ENCODE measurements at regions not wholly inside any gene's neighbourhood (a gene's known extent, or its start where the extent isn't known, plus 50 kb on each side); places are given as distances from the start of the nearest gene placed in this dataset.

DNA sequence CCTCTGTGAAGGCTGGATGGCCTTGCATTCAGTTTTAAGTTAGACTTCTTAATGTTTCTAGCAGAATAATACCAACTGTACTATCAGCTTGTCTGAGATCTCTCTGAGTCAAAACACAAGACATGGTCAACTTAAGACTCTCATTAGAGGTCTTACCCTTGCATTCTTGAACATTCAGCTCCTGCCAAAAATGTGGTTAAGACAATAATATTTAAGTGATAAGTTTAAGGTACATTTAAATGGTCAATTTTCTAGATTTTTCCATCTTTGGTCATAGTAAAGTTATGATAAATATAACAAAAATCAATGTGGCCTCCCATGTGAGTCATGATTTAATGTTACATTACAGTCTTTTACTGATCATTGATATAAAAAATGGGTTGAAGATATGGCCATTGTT, 75.0 kb downstream of the NR2F1 start:
- BruUV-seq (replicated peaks): no TSS peak
- H3K4ac ChIP-seq (ENCODE audit: low read depth, low read length): no peak overlapping the region
- no peak for TF ChIP-seq CHD1 (IDR thresholded peaks at IDR 0.05; ENCODE audit: low read depth, low read length)
- no peak for TF ChIP-seq MAFK (IDR thresholded peaks at IDR 0.05; ENCODE audit: low read depth, low read length)
- TF ChIP-seq, protein P1, sequence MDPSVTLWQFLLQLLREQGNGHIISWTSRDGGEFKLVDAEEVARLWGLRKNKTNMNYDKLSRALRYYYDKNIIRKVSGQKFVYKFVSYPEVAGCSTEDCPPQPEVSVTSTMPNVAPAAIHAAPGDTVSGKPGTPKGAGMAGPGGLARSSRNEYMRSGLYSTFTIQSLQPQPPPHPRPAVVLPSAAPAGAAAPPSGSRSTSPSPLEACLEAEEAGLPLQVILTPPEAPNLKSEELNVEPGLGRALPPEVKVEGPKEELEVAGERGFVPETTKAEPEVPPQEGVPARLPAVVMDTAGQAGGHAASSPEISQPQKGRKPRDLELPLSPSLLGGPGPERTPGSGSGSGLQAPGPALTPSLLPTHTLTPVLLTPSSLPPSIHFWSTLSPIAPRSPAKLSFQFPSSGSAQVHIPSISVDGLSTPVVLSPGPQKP (IDR thresholded peaks at IDR 0.05; ENCODE audit: borderline replicate concordance, low read depth, low read length): no peak
- TF ChIP-seq FOS (IDR thresholded peaks at IDR 0.05; ENCODE audit: low read depth, low read length): no peak
- TF ChIP-seq POLR2A (IDR thresholded peaks at IDR 0.05; ENCODE audit: low read depth, low read length): no peak
- no peak for TF ChIP-seq MXI1 (IDR thresholded peaks at IDR 0.05; ENCODE audit: borderline replicate concordance, low read depth, low read length)
- no peak for TF ChIP-seq RCOR1 (IDR thresholded peaks at IDR 0.05; ENCODE audit: insufficient replicate concordance, low read length)
- TF ChIP-seq, protein P2, sequence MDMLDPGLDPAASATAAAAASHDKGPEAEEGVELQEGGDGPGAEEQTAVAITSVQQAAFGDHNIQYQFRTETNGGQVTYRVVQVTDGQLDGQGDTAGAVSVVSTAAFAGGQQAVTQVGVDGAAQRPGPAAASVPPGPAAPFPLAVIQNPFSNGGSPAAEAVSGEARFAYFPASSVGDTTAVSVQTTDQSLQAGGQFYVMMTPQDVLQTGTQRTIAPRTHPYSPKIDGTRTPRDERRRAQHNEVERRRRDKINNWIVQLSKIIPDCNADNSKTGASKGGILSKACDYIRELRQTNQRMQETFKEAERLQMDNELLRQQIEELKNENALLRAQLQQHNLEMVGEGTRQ (IDR thresholded peaks at IDR 0.05; ENCODE audit: low read depth, low read length): no peak
- no peak for TF ChIP-seq BHLHE40 (IDR thresholded peaks at IDR 0.05; ENCODE audit: low read depth, low read length)
- TF ChIP-seq MAZ (IDR thresholded peaks at IDR 0.05; ENCODE audit: borderline replicate concordance, low read depth, low read length): no peak
- no peak for TF ChIP-seq NFE2L2 (IDR thresholded peaks at IDR 0.05; ENCODE audit: low read depth, low read length)
- TF ChIP-seq CEBPB (IDR thresholded peaks at IDR 0.05; ENCODE audit: low read depth, low read length): no peak
- TF ChIP-seq SMC3 (IDR thresholded peaks at IDR 0.05; ENCODE audit: low read depth, low read length): no peak
- no peak for TF ChIP-seq RFX5 (IDR thresholded peaks at IDR 0.05; ENCODE audit: low read depth, low read length)
- TF ChIP-seq, protein P3, sequence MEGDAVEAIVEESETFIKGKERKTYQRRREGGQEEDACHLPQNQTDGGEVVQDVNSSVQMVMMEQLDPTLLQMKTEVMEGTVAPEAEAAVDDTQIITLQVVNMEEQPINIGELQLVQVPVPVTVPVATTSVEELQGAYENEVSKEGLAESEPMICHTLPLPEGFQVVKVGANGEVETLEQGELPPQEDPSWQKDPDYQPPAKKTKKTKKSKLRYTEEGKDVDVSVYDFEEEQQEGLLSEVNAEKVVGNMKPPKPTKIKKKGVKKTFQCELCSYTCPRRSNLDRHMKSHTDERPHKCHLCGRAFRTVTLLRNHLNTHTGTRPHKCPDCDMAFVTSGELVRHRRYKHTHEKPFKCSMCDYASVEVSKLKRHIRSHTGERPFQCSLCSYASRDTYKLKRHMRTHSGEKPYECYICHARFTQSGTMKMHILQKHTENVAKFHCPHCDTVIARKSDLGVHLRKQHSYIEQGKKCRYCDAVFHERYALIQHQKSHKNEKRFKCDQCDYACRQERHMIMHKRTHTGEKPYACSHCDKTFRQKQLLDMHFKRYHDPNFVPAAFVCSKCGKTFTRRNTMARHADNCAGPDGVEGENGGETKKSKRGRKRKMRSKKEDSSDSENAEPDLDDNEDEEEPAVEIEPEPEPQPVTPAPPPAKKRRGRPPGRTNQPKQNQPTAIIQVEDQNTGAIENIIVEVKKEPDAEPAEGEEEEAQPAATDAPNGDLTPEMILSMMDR (conservative IDR thresholded peaks at IDR 0.05; ENCODE audit: low read depth, low read length): no peak
- no peak for TF ChIP-seq RAD21 (IDR thresholded peaks at IDR 0.05; ENCODE audit: low read length)
- no peaks in the 10 kb centered on the region for H3K9me3 ChIP-seq (ENCODE audit: control insufficient read depth, insufficient read depth, low read length)
- no peaks in the 10 kb centered on the region for H3K4me1 ChIP-seq (ENCODE audit: control insufficient read depth, insufficient read depth, low read length)
- H2AK9ac ChIP-seq (replicated peaks; ENCODE audit: low read depth, low read length, poor library complexity): no peak overlapping the region
- ATAC-seq (ENCODE audit: low read depth): peak; percentile 72
- no peak overlapping the region for H2AK5ac ChIP-seq (ENCODE audit: low read depth, low read length)
- no peak overlapping the region for H4K5ac ChIP-seq (ENCODE audit: low read depth, low read length)
- H4K8ac ChIP-seq (ENCODE audit: low read depth in 2 of 2, low read length in 2 of 2): no peak overlapping the region
- no peak overlapping the region for H2BK5ac ChIP-seq (ENCODE audit: low read depth, low read length, poor library complexity, severe bottlenecking)
- no peak overlapping the region for H3K18ac ChIP-seq (ENCODE audit: low read depth, low read length)
- no peak overlapping the region for H2BK20ac ChIP-seq (ENCODE audit: low read depth, low read length)
- H3K27me3 ChIP-seq (ENCODE audit: control insufficient read depth, insufficient read depth, low read length): no peaks in the 10 kb centered on the region
- H2BK120ac ChIP-seq (ENCODE audit: low read depth, low read length): no peak overlapping the region
- dilution Hi-C loops (cut with HindIII; ENCODE audit: low sequenced_read_pairs, unreplicated experiment): no loop called here
- H3K4me3 ChIP-seq (ENCODE audit: insufficient read depth, low read depth, low read length): no peak overlapping the region
- no peak overlapping the region for H3K14ac ChIP-seq (replicated peaks; ENCODE audit: low read depth, low read length)
- no peak overlapping the region for H2BK15ac ChIP-seq (ENCODE audit: low read depth, low read length)
- H2AFZ ChIP-seq (replicated peaks; ENCODE audit: low read length, poor library complexity): no peak overlapping the region
- no peak overlapping the region for H3K23ac ChIP-seq (ENCODE audit: low read depth, low read length)
- H3K36me3 ChIP-seq (ENCODE audit: control insufficient read depth, insufficient read depth, low read length): no peaks in the 10 kb centered on the region
- H4K20me1 ChIP-seq (ENCODE audit: insufficient read depth, low read length): no peaks in the 10 kb centered on the region
- DNase-seq: peak; percentile 79
- no peak overlapping the region for H3K9ac ChIP-seq (ENCODE audit: low read depth, low read length)
- no peaks in the 10 kb centered on the region for H3K79me1 ChIP-seq (ENCODE audit: low read depth in 1 of 2, low read length in 2 of 2)
- intact Hi-C loops (cut with micrococcal nuclease): no loop called here
- POLR2A ChIA-PET (ENCODE audit: unreplicated experiment): no interaction called here
- no peak overlapping the region for H3K27ac ChIP-seq (ENCODE audit: insufficient read depth, low read length)
- H3K4me2 ChIP-seq (ENCODE audit: low read depth, low read length): no peak overlapping the region
- no peak overlapping the region for H4K91ac ChIP-seq (ENCODE audit: insufficient read depth, low read depth, low read length)
- no peaks in the 10 kb centered on the region for H3K9me1 ChIP-seq (ENCODE audit: insufficient read depth, low read length)
- CTCF ChIA-PET: interaction anchor here (1.2 kb wide), 1 partner anchor 23 kb away, joined by 3 read pairs; no protein-coding TSS in a partner anchor
- in situ Hi-C loops (cut with MboI; ENCODE audit: low sequenced_read_pairs): no loop called here
- H3K56ac ChIP-seq (ENCODE audit: extremely low read depth, insufficient read depth, low read length): no peak overlapping the region
